HL-60/S4 (cell line): ENCODE measurements at regions not wholly inside any gene's neighbourhood (a gene's known extent, or its start where the extent isn't known, plus 50 kb on each side); places are given as distances from the start of the nearest gene placed in this dataset.
"Not testable (repeated sequence)": the region's sequence is repeated elsewhere in the genome, so short reads cannot be mapped to it uniquely, and the experiment has no call there.

ENCODE experiments used
- in situ Hi-C: fragments of 300-500 bp; cut with MboI; formaldehyde crosslinking; loops from 2 replicates; pipeline ENCODE4 v1.14.3; 2022; ENCODE audit warnings: low sequenced_read_pairs

DNA sequence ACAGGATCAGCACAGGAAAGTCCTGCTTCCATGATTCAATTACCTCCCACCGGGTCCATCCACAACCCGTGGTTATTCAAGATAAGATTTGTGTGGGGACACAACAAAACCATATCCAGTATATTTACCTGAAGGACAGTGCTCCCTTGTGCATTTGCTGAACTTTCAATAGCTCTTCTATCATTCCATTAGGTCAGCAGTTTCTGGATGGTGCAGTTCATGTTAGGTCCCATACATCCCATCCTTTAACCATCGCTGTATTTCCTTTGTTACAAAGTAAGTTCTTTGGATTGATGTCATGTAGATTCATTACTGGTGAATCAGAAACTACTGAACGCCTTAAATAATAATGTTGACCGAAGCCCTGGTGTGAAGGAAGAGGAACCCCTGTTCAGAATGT is 775.9 kb downstream of the TRIML1 start:
- in situ Hi-C loops = no loop called here

DNA sequence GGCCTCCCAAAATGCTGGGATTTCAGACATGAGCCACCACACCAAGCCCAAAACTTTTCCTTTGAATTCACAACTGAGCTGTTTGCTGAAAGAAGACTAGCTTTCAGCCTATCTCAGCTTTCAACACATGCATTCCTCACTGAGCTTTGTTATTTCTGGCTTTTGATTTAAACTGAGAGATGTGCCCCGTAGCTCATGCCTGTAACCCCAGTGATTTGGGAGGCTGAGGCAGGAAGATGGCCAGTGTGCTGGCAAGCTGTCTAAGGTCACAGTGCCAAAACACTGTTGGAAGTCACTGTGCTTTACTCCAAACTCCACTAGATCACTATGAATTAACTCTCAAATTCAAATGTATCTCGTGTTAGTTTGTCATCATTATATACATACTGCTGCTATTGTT is 779.5 kb downstream of the TRIML1 start:
- in situ Hi-C loops = no loop called here

DNA sequence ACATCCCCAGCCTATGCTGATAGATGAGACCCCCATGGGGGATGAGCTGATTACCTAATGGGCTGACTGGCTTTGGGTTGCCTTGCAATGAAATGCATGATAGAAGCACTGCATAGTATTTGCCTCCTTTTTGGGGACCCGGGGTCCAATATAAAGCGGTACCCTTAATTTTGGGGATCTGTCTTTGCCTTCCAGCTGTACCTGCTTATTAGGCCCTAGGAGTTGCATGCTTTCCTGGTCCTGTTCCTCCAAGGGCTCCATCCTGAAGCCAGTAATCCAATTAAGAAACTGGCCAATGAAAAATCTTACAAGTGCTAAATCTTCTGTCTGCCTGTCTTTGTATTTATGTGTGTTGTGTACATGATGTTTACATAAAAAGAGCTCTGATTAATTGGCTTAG is 791.6 kb downstream of the TRIML1 start:
- in situ Hi-C loops = no loop called here

DNA sequence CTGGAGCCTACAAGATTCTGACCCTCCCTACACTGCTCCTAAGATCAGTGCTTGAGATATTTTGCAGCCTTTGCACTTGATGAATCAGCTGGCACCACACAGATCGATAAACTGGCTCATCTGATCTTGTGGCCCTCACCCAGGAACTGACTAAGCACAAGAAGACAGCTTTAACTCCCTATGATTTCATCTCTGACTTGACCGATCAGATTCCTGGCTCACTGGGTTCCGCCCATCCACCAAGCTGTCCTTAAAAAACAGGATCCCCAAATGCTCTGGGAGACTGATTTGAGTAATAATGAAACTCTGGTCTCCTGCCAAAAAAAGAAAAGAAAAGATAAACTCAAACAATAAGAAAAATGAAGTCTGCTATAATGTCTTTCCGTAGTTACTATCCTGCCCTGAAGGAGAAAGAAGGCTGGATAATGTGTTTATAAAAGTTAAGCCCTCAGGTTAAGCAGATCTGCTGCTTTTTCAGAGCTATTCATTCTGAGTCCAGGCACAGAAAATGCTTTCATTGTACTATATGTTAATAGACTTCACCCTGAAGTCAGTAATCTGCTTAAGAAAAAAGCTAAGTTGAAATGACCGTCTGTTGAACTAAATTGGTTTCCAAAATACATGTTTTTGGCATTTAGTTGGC is 795.2 kb downstream of the TRIML1 start:
- in situ Hi-C loops = no loop called here

DNA sequence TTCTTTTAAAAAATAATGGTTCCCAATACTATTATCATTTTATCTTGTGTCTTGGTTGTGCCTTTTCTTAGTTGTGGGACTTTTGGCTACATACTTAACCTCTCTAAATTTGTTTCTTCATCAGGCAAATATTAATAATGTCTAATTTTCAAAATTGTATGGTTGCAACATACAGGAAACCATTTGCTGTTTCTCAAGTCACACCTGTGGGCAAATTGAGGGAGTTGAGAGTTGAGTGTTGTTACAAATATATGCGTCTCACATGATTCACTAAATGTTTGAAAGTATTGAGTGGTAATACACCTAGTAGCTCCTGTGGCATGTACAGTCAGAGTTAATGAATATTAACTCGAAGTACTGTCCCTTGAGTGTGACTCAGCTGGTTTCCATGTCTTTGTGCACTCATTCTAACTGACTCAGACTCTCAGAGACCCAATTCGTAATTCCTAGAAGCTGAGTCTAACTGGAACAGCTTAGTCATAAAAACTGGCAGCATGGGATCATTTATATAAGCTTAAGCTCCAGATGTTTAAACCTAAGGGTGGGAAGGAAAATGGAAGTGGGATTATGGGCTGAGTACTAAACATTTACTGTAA is 802.4 kb downstream of the TRIML1 start:
- in situ Hi-C loops = no loop called here

DNA sequence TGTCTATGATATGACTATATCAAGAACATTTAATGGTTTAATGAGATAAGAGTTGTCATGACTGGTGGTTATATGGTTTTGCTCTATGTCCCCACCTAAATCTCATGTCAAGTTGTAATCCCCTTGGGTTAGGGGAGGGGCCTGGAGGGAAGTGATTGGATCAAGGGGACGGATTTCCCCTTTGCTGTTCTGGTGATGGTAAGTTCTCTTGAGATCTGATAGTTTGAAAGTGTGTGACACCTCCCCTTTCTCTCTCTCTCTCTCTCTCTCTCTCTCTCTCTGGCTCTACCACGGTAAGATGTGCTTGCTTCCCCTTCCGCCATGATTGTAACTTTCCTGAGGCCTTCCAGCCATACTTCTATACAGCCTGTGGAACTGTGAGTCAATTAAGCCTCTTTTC is 803.4 kb downstream of the TRIML1 start:
- in situ Hi-C loops = no loop called here

DNA sequence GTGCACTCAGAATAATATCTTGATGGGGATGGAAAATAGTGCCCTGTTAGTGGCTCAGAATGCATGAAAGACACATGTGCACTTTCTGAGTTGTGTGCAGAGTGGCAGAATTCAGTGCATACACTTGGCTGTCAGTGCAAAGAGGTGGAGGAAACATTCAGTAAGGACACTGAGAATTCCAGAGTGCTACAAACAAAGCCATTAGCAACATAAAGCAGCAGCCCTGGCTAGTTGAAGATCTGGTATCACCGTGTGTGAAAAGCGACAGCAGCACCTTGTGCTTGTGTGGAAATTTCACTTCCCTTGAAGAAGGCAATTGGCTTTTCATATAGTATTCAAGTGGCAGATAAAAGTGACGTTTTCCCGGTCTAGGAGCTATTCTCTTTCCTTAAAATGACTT is 810.4 kb downstream of the TRIML1 start:
- in situ Hi-C loops = no loop called here

DNA sequence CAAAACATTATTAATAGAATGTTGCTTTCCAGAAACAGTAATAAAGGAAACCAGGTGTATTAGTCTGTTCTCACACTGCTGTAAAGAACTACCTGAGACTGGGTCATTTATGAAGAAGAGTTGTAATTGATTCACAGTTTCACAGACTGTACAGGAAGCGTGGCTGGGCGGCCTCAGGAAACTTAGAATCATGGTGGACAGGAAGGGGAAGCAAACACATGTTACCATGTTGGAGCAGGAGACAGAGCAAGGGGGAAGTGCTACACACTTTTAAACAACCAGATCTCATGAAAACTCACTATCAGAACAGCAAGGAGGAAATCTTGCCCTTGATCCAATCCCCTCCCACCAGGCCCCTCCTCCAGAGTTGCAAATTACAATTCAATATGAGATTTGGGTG is 815.8 kb downstream of the TRIML1 start:
- in situ Hi-C loops = no loop called here

DNA sequence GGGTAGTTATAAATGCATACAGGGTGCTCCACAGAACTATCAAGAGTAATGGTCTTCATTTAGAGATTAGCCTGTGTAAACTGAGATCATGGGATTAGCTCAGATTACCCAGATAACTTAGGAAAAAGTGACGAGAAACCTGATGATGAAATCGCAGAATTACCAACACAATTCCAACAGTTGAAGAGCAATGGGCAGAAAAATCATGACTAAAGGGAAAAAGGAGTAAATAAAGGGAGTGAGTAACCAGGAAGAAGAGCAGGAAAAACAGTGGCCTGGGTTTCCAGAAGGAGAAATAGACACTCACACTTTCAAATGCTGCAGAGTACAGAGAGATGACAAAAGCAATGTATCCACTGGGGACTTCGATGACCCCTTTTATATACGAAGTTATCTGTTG is 817.3 kb downstream of the TRIML1 start:
- in situ Hi-C loops = no loop called here

DNA sequence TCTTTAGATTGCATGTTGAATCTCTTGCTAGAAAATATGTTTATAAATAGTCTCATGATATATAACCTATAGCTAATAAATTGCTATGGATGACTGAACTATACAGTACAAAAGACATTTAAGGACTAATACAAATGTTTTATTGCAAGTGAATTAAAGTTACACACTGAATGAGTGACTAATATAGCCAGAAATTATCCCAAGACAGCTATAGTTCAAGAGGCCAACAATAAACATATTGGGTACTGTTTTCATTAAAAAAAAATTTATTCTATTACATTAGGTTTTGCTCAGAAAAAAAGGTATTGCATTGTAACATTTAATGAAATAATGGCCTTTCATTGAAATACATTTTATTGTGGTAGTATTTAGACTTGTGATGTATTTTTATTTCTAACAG is 819.1 kb downstream of the TRIML1 start:
- in situ Hi-C loops = no loop called here

DNA sequence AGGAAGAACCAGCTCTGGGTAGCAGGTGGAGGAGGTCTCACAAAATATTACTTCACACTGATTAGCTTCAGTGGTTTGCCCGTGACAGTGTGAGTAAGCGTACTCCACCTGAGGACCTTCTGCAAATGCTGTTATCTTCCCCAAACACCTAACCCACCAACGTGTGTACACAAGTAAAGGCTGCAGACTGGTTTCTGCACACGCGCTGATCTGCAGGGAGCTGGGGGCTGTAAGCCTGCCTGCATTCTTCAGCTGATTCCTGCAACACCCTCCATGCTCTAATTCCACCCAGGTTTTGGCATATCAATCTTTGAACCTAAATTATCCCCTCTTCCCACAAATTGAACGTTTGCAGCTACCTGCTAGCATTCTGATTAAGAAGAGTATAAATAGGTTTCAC is 820.2 kb downstream of the TRIML1 start:
- in situ Hi-C loops = no loop called here

DNA sequence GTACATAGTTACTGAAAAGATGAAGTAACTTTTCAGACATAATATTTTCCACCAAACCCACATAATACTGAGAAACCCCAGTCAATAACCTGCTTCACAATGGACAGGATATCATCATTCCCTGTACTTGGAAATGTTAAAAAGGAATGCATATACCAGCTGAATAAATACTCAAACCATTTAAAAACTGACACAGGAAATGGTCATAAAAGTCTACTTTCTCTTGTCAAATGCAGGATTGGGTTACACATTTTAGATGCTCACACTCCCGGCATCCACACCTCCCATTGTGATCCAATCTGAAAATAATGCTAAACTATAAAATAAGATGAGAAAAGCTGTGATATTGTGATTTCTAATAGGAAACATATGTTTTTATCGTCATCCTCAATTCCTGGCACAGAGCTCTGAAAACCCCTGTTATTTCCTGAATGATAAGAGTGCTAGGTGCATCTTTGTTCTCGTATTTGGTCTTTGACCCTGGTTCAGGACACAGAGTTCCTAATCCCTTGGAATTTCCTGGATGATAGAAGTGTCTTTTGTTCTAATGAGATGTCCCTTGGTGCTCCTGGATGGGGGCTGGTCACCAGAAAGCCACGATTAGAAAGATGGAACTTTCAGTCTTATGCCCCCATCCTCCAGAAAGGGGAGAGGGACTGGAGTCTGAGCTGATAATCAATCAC is 821.3 kb downstream of the TRIML1 start:
- in situ Hi-C loops = no loop called here

DNA sequence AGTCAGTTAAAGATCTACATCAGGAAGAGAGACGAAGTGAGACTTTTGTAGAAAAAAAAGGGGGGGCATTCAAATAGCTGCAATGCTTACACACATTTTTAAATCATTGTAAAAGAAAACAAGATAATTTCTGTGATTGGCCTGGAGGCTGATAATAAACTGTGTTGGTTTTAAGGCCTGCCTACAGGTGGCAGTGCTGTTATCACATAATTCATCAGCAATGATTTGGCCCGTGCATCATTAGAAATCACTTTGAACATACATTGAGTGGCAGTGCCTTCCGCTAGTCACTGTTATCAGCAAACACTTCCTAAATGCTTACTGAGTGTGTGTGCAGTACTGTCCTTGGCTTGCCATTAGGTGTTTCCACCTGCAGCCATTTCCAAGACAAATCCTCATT is 831.9 kb downstream of the TRIML1 start:
- in situ Hi-C loops = no loop called here

DNA sequence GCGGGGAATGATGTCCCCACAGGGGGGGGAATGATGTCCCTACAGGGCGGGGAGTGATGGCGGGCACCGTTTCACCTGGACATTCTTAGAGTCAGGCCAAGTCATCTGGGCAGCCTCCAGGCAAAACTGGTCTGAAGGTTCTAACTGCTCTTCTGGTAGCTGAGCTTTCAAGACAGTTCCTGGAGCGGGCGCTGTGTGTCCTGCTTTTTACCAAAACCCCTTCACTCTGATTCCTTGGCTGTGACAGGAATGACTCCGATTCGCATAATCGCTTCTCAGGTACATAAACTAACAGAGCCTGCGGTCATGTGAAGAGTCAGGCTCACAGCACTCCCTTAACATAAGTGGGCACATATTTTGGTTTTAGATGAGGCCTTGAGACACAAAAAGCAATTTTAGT is 836.0 kb downstream of the TRIML1 start:
- in situ Hi-C loops = no loop called here

DNA sequence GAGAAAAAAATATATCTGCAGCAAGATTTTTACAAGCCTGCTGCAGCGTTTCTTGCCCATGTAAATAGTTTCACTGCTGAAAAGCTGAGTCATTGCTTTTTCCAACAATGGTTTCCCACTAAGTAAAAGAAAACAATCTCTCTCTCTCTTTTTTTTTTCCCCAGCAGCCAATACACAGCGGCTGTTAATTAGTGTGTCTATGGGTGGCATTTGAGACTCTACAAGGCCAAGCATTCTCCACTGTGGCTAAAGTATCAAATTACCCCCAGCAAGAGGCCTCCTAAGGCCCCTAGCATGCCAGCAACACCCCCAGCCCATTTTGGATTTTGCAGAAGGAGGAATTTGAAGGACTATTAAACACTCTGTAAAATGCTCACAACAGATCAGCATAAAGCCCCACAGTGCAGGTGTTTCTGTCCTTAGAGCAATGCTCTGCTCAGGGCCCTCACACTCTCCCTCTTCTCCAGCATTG is 837.4 kb downstream of the TRIML1 start:
- in situ Hi-C loops = no loop called here

DNA sequence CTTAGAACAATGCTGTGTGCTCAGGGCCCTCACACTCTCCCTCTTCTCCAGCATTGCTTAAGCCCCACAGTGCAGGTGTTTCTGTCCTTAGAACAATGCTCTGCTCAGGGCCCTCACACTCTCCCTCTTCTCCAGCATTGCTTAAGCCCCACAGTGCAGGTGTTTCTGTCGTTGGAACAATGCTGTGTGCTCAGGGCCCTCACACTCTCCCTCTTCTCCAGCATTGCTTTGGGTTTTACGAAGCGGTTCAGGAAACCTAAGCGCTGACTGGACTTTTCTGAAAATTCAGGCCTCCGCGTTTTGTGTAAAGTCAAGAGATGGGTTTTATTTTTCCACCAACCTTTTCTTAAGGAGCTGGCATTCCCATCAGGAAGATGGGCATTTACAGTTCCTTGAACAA is 838.0 kb downstream of the TRIML1 start:
- in situ Hi-C loops = not testable (repeated sequence)

DNA sequence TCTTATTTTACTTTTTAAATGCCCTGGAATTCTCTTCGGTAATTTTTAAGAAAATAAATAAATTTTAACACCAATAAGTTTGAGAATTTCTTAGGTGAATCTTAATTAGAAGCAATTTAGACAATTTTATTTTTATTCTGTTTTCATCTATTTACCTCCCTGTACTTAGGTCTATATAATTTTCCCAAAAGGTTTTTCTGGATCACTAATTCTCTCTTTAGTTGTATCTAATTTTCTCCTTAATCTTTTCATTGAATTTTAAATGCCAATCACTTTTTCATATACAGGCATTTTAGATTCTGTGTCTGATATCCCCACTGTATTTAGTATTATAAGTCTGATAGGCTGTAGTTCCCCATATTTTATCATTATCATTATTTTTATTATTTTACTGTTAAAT is 845.3 kb downstream of the TRIML1 start:
- in situ Hi-C loops = no loop called here

DNA sequence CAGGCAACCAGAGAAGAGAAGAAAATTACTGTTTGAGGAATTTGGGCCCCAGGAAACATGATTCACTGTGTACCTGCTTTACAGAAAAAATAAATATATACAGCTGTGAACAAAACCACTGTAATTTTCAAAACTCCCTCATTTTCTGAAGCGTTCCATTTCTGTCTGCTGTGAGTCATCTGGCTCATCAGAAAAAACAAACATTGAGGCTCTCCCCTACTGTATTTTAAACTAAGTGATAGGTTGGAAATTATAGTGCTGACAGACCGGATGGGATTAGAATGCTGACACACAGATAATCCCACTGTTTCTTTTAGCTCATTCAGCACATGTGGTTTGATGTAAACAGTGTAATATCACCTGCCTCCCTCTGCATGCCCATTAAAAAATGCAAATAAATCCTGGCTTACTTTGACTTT is 847.0 kb downstream of the TRIML1 start:
- in situ Hi-C loops = no loop called here

DNA sequence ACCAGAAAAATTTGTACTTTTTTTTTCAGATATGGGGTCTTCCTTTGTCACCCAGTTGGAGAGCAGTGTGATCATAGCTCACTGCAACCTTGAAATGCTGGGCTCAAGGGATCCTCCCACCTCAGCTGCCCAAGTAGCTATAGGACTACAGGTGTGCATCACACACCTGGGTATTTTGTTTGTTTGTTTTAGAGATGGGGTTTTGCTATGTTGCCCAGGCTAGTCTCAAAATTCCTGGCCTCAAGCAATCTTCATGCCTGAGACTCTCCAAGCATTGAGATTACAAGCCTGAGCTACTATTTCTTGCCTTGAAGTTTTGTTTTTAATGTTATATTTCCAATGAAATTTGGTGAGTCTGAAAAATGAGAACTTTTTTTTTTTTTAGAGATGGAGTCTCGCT is 847.8 kb downstream of the TRIML1 start:
- in situ Hi-C loops = no loop called here

DNA sequence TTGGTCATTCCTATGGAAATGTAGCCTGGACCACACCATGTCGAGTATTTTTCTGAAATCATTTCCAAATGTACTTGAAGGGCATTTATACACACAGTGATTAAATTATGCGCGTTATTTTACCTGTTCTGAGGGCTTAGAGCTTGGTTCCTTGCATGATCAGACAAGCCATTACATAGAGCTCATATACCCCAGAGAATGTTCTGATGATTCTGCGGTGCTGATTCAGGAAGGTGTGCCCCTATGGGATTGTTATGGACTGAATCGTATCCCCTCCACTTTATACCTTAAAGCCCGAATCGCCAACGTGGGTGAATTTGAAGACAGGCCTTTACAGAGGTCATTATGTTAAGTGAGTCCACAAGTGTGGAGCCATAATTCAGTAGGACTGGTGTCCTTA is 848.9 kb downstream of the TRIML1 start:
- in situ Hi-C loops = no loop called here

DNA sequence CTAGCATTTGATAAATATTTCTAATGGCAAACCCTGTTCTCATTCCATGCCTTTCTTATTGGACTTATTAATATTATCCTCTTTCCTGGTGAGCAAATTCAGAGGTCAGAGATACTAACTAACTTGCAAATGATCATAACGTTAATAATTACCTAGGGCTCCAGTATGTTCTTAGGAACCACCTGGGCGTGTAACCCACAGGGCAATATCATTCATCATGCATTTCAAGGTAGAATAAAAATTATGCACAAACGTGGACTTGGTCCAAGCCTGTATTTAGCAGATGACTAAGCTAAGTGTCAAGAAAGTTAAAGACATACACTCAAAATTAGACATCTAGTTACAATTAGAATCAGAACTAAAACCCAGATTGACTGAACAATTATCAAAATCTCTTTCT is 850.1 kb downstream of the TRIML1 start:
- in situ Hi-C loops = no loop called here

DNA sequence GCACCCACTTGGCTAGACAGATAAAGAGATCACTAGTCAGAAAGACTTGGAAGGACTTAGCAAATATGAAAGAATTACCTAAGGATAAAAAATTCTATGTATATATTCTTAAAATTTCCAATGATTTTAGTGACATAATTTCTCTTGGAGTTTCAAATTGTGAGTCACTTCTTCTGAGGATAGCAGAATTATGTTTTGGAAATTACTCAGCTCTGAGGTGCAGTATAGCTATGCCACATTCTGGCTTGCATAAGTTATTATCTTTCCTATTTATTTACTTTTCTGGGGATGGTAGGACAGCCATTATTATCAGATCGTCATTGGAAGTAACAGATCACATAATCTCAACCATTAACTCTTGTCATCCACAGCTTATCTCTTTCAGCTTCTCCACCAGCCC is 853.5 kb downstream of the TRIML1 start:
- in situ Hi-C loops = no loop called here
